PC-9 (cell line): ENCODE measurements at regions not wholly inside any gene's neighbourhood (a gene's known extent, or its start where the extent isn't known, plus 50 kb on each side); places are given as distances from the start of the nearest gene placed in this dataset.

Experiments
- BruUV-seq: library from RNA; stranded (reverse); fragments of 400-500 nt; replicated peaks from 2 replicates; lab custom pipeline; 2021; lab: Mats Ljungman, UMichigan
- CTCF ChIA-PET: fragments of 300-600 bp; sonication (Branson Sonifier 250); formaldehyde crosslinking; loops from one replicate; lab custom pipeline; 2022; ENCODE audit warnings: antibody characterized with exemption; lab: Charles Lee
- POLR2A ChIA-PET: fragments of 300-600 bp; sonication (Branson Sonifier 250); formaldehyde crosslinking; loops from one replicate; lab custom pipeline; 2022; ENCODE audit warnings: antibody characterized with exemption; ENCODE audit not compliant: unreplicated experiment; lab: Charles Lee
- DNase-seq, 2 experiments: peaks; one replicate each; pipeline versions ENCODE4 v3.0.0 to v3.0.0-alpha.2; 2015 to 2022; ENCODE audit warnings: mixed read lengths in 1 of 2
- H2AFZ ChIP-seq: fragments of 200-600 bp; sonication (generic); 2 replicates; pipeline ENCODE4 v1.8.1; 2017; ENCODE audit warnings: antibody characterized with exemption
- H3F3A ChIP-seq: fragments of 200-600 bp; sonication (generic); 2 replicates; pipeline ENCODE4 v1.8.1; 2017; ENCODE audit warnings: antibody characterized with exemption, mild to moderate bottlenecking, low read depth; ENCODE audit not compliant: insufficient read depth
- H3K27ac ChIP-seq: fragments of 200-600 bp; sonication (generic); 2 replicates; pipeline ENCODE4 v1.6.1; 2016; ENCODE audit warnings: mixed run types
- H3K27me3 ChIP-seq: fragments of 200-600 bp; sonication (generic); 2 replicates; pipeline ENCODE4 v1.6.1; 2016; ENCODE audit warnings: low read depth, mixed run types; ENCODE audit not compliant: insufficient read depth
- H3K36me3 ChIP-seq: fragments of 200-600 bp; sonication (generic); 2 replicates; pipeline ENCODE4 v1.6.1; 2016; ENCODE audit warnings: low read depth, mixed run types
- H3K4me1 ChIP-seq: fragments of 200-600 bp; sonication (generic); replicated peaks from 2 replicates; pipeline ENCODE4 v1.6.1; 2016; ENCODE audit warnings: mixed run types; ENCODE audit not compliant: insufficient read depth
- H3K4me2 ChIP-seq: fragments of 200-600 bp; sonication (generic); 2 replicates; pipeline ENCODE4 v1.6.1; 2017; ENCODE audit warnings: mixed run types
- H3K4me3 ChIP-seq: fragments of 200-600 bp; sonication (generic); 2 replicates; pipeline ENCODE4 v1.6.1; 2016; ENCODE audit warnings: mixed run types
- H3K79me2 ChIP-seq: fragments of 200-600 bp; sonication (generic); 2 replicates; pipeline ENCODE4 v1.6.1; 2017; ENCODE audit warnings: low read depth, mixed run types
- H3K9me2 ChIP-seq: fragments of 200-600 bp; sonication (generic); 2 replicates; pipeline ENCODE4 v1.8.1; 2017; ENCODE audit warnings: mild to moderate bottlenecking; ENCODE audit not compliant: insufficient read depth
- H3K9me3 ChIP-seq: fragments of 200-600 bp; sonication (generic); 2 replicates; pipeline ENCODE4 v1.8.1; 2016; ENCODE audit warnings: low read depth; ENCODE audit not compliant: insufficient read depth
- H4K20me1 ChIP-seq: fragments of 200-600 bp; sonication (generic); 2 replicates; pipeline ENCODE4 v1.8.1; 2017; ENCODE audit not compliant: insufficient read depth
- CTCF ChIP-seq: fragments of 200-600 bp; sonication (generic); conservative IDR thresholded peaks from 2 replicates; pipeline ENCODE4 v1.6.1; 2017; ENCODE audit warnings: mixed run types, antibody characterized with exemption, mild to moderate bottlenecking, moderate library complexity
- EZH2 ChIP-seq: fragments of 200-600 bp; sonication (generic); IDR thresholded peaks from 2 replicates; pipeline ENCODE4 v1.8.0; 2017; ENCODE audit warnings: antibody characterized with exemption, low read depth
- intact Hi-C: fragments of 100-400 bp; cut with micrococcal nuclease; formaldehyde crosslinking; loops from one replicate; pipeline ENCODE4 v1.10.0; 2022; ENCODE audit not compliant: unreplicated experiment

- H3K79me2 ChIP-seq, result no peaks in the 10 kb centered on the region
- TF ChIP-seq CTCF (no peak), EZH2 (no peak)
- no peaks in the 10 kb centered on the region for H3K9me3 ChIP-seq
- no peak overlapping the region for H3K4me3 ChIP-seq
- H3K27me3 ChIP-seq, result no peaks in the 10 kb centered on the region
- POLR2A ChIA-PET, result no interaction called here
- no peaks in the 10 kb centered on the region for H4K20me1 ChIP-seq
- H3K9me2 ChIP-seq, result no peaks in the 10 kb centered on the region; the same call in none of the 2 replicates
- no TSS peak for BruUV-seq
- H3F3A ChIP-seq, result no peaks in the 10 kb centered on the region
- no peak overlapping the region for H2AFZ ChIP-seq
- CTCF ChIA-PET, result no interaction called here
- no peak overlapping the region for H3K27ac ChIP-seq
- intact Hi-C loops, result no loop called here
- no peak overlapping the region for H3K4me2 ChIP-seq
- no peaks in the 10 kb centered on the region for H3K36me3 ChIP-seq
- DNase-seq, result no peak
- no peaks in the 10 kb centered on the region for H3K4me1 ChIP-seq
Measured at GRCh38 chrX:132568291-132568690, 79.5 kb upstream of the MBNL3 start.

- intact Hi-C loops, result no loop called here
- Histone ChIP-seq H3K27me3 (no peaks in the 10 kb centered on the region), H3K27ac (no peak overlapping the region), H3K4me1 (no peaks in the 10 kb centered on the region), H3K4me3 (no peak overlapping the region), H3K79me2 (no peaks in the 10 kb centered on the region), H3K36me3 (no peaks in the 10 kb centered on the region), H2AFZ (no peak overlapping the region), H4K20me1 (no peaks in the 10 kb centered on the region), H3K9me2 (no peaks in the 10 kb centered on the region; the same call in none of the 2 replicates), H3K9me3 (no peaks in the 10 kb centered on the region), H3K4me2 (no peak overlapping the region), H3F3A (no peaks in the 10 kb centered on the region)
- ChIA-PET POLR2A (no interaction called here), CTCF (no interaction called here)
- no peak for DNase-seq
- TF ChIP-seq CTCF (no peak), EZH2 (no peak)
- no TSS peak for BruUV-seq
Measured at GRCh38 chrX:132565273-132565672, 76.4 kb upstream of the MBNL3 start.

- ChIA-PET CTCF (no interaction called here), POLR2A (no interaction called here)
- TF ChIP-seq CTCF, result no peak
- TF ChIP-seq EZH2, result no peak
Measured at GRCh38 chrX:132563976-132564375, 75.1 kb upstream of the MBNL3 start.

More at GRCh38 chrX:132563976-132564375, 75.1 kb upstream of the MBNL3 start:
- no peaks in the 10 kb centered on the region for H3K79me2 ChIP-seq
- H3K9me3 ChIP-seq, result no peaks in the 10 kb centered on the region
- H3K27me3 ChIP-seq, result no peaks in the 10 kb centered on the region
- intact Hi-C loops, result no loop called here
- no peaks in the 10 kb centered on the region for H3K36me3 ChIP-seq
- H3K27ac ChIP-seq, result no peak overlapping the region
- no peaks in the 10 kb centered on the region for H3F3A ChIP-seq
- H3K9me2 ChIP-seq, result no peaks in the 10 kb centered on the region; the same call in none of the 2 replicates
- H3K4me1 ChIP-seq, result no peaks in the 10 kb centered on the region
- no peak for DNase-seq
- BruUV-seq, result no TSS peak
- no peak overlapping the region for H3K4me2 ChIP-seq
- no peak overlapping the region for H2AFZ ChIP-seq
- H3K4me3 ChIP-seq, result no peak overlapping the region
- H4K20me1 ChIP-seq, result no peaks in the 10 kb centered on the region
